Stimulated activated CD4-positive, alpha-beta T cell treated with anti-CD3 and anti-CD28 coated beads, Interleukin-12 subunit alpha, Interleukin-12 subunit beta, amount 100 ng/mL, for 24 hours (primary cell): ENCODE measurements at regions not wholly inside any gene's neighbourhood (a gene's known extent, or its start where the extent isn't known, plus 50 kb on each side); places are given as distances from the start of the nearest gene placed in this dataset.
A peak's percentile ranks its signal among the peaks of the same experiment; 100 is the strongest.
"Not testable (repeated sequence)": the region's sequence is repeated elsewhere in the genome, so short reads cannot be mapped to it uniquely, and the experiment has no call there.

Source experiments
- DNase-seq, 2 experiments: peaks; one replicate each; pipeline ENCODE4 v3.0.0-alpha.2; 2020; ENCODE audit warnings: low read depth in 2 of 2

GRCh38 chr1:120465900-120466299 is 51.1 kb downstream of the NBPF8 start:
- not testable (repeated sequence) for DNase-seq

GRCh38 chr1:120477663-120478062 is 62.8 kb downstream of the NBPF8 start:
- DNase-seq, result not testable (repeated sequence)

DNA sequence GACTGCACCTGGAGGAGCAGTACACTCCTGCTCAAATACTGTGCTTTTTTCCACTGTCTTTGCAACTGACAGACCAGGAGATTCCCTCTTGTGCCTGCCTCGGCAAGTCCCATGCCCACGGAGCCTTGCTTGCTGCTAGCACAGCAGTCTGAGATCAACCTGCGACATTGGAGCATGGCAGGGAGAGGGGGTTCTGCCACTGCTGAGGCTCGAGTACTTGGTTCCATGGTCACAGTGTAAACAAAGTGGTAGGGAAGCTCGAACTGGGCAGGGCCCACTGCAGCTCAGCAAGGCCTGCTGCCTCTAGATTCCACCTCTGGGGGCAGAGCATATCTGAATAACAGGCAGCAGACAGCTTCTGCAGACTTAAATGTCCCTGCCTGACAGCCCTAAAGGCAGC is 63.6 kb downstream of the NBPF8 start:
- not testable (repeated sequence) for DNase-seq

- not testable (repeated sequence) for DNase-seq
Measured at GRCh38 chr1:120487542-120487941, 72.7 kb downstream of the NBPF8 start.

DNA sequence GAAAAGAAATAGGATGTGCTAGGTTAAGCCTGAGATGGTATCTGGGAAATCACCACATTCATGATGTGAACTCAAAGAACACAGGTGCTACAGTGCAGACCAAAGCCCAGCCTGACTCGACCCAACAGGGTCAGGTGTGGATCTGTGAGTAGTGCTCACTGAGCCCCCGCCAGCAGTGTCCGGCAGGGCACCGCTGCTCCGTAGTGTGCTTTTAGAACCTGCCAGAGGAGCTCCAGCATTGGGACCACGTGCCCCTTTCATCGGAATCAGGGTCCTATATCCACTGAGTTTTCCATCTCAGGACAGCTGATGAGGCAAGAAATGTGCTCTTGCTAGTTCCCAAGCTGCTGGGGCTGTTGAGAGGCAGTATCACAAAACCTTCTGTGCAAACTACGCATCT is 74.4 kb downstream of the NBPF8 start:
- DNase-seq, result not testable (repeated sequence)

- DNase-seq, result not testable (repeated sequence)
Measured at GRCh38 chr1:120497145-120497544, 82.3 kb downstream of the NBPF8 start.

DNA sequence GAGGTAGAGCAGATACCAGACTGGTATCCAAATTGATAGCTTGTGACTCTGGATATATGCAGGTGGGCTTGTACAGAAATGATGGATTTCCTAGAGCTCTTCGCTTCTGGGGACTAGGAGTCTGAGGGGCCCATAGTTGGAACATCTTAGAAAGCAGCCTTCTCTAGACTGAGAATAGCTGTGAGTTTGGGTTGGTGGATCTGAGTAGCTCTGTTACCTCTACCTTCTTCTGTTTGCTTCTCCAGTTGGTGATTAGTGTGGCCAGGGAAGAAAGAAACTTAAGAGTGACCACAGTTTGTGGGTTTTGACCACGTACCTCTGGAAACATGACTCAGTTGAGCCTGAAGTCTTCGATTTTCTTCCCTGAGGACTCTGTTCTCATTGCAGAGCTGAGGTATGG is 88.4 kb downstream of the NBPF8 start:
- not testable (repeated sequence) for DNase-seq

DNA sequence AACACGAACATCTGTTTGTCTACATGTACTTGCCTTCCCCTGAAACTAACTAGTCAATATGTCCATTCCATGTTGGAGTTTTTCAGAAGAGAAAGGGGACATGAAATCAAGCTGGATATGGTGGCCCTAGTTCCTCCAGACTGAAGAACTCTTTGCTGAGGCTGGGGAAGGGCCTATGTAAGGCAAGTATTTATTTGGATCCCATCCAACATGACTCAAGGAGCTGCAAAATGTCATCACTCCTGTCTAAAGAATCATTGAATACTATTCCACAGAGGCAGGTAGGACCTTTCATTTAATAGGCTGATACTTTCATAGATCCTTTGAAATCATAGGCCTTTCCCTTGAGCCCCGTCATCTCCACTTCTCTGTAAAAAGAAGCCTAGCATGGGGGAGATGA is 91.5 kb downstream of the NBPF8 start:
- DNase-seq, result not testable (repeated sequence)

GRCh38 chr1:120508351-120508750 is 93.5 kb downstream of the NBPF8 start:
- DNase-seq, result not testable (repeated sequence)

DNA sequence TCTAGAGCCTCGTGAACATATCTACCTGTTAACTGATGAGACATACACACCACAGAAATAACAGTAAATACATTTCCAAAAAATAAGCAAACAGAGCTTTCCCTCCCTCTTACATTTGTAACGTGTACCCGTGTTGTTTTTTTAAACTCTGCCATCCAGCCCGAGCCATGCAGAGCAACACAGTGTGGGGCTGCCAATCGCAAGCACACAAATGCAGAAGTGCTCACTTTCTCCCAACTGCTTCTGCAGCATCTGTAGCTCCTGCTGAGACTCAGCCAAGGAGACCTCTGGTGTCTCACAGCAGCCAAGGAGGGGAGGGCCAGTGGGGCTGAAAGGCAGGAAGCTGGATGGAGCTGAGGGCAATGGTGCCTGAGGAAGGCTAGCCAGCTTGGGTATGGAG is 94.4 kb downstream of the NBPF8 start:
- not testable (repeated sequence) for DNase-seq

DNA sequence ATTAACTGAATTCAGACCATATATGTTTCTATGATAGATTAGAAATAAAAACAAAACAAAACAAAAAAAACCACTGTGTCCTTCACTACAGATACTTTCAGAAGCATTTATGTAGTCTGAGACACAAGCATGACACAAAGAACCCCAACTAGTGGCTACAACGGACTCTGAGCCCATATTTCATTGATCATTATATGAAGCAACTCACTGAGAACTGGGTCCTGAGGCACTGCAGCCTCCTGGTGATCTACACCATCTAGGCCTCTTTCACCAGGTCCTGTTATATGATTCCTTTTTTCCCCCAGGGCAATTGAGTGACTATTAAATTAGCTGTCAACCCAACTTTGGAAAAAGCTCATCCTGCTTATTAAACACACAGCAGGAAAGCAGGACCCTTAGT is 98.3 kb downstream of the NBPF8 start:
- not testable (repeated sequence) for DNase-seq

DNA sequence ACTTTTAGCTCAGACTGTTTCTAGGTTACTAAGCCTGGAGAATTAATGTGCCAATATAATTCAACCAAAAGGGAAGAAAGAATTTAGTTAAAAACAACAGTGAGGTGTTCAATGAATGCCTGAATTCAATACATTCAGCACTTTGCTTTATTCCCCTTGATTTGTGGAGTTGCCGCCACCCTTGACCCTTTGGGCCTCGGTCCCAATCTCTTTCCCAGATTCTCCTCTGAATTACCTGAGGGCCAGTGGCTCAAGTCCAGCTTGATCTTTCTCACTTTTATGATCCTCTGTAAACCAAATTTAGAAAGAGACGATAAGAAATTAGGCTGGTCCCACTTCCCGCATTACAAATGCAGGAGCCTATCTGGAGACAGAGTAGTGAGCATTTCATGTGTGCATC is 98.7 kb downstream of the NBPF8 start:
- DNase-seq, result not testable (repeated sequence)

- DNase-seq, result not testable (repeated sequence)
Measured at GRCh38 chr1:120519196-120519595, 104.4 kb downstream of the NBPF8 start.

DNA sequence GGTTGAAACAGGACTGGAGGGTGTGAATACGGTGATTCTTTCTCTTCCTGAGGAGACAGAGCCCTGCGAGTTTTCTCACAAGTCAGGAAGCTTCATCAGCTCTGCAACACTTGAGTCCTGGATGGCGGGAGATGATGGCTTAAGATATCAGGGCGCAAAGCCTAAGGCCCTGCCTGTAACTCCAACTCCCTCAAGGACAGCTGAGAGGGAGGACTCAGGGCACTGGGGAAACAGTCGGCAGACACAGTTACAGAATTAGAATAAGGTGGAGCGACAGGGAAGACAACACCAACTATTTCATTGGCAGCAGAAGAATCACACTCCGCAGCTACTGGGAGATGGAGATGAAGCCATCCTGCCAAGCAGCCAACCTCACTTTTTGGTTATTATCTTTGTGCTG is 109.6 kb downstream of the NBPF8 start:
- DNase-seq, result not testable (repeated sequence)

DNA sequence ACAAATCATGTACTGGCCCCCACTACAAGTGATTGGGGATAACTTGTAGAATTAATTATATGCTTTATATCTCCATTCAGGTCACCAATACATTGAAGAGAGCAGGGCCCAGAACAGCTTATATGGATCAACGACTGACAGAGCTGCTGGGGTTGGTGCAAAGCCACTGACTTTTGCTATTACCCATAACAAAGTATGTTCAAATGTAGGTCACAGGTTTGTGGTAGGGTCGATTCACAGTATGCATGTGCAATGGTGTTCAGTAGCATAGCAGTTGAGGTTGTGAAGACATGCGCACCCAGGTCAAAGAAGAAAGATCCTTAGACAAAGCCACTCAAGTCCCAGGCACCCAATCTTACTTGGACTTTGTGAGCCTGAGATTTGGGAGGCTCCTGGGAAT is 110.6 kb downstream of the NBPF8 start:
- not testable (repeated sequence) for DNase-seq

DNA sequence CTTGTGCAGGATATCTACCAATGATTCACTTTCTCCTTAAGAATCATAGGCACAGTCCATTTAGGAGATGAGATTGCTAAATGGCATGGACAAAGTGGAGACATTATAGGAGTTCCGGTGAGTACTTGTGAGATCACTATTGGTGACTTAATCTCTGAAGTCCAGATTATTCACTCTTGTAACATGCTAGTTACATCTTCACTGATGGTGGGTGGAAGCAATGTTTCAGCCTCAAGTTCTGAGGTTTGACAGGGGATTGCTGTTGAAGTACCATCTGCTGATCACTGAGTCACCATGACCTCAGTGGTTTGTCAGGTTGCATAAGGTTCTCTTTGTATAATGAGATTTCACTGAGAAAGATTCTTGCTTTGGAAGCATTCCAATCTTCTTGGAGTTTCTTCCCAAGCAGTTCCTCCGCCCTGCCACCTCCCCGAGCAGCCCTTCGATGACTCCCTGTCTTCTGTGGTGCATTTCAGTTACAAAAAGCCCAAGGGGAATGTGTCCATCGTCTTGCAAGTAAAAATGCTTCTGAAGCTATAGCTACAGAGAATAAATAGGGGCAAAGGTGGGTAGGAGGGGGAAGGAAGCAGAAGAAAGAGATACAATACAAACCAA is 114.7 kb downstream of the NBPF8 start:
- DNase-seq, result not testable (repeated sequence)

DNA sequence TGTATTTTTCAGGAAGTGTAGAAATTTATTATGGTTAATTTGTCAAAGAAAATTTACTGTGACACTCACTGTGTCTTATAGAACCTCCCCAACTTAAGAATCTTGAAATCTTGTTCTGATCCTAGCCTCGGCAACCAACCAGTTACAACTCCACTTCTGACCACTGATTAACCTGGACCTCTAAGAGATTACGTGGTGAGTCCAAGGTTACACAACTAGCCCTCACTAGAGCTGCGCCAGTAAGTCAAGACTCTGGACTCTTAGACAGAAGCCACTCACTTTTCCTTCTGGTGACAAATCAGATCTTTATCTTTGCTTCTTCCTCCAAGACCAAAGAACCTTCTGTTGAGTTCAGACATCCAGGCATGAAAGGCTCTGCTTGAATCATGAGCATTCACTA is 116.6 kb downstream of the NBPF8 start:
- DNase-seq, result not testable (repeated sequence)

DNA sequence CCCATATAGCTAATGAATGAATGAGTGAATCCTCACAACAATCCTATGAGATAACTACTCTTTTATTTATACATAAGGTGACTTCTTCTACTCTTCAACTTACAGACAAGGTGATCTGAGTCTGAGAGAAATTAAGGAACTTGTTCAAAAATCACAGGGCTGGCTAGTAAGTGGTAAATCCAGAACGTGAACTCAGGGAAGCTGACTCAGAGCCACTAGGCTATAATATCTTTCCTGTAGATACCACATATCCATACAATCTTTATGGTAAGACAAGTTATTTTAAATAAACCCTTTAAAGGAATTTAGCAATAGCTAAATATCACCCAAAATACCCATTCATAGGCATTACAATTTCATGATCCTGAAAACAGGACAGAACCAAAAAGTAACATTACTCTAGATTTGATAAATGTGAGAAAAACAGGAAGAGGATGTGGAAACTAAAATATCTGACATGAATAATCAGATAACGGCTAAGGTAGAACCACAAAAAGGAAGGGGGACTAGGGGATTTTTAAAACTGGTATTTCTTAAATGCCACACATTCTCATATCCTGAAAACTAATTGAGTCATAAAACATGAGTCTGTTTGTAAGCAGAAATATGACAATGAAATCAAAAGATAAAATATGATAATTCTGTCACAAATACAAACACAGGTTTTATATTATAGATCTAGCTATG is 119.7 kb downstream of the NBPF8 start:
- not testable (repeated sequence) for DNase-seq

DNA sequence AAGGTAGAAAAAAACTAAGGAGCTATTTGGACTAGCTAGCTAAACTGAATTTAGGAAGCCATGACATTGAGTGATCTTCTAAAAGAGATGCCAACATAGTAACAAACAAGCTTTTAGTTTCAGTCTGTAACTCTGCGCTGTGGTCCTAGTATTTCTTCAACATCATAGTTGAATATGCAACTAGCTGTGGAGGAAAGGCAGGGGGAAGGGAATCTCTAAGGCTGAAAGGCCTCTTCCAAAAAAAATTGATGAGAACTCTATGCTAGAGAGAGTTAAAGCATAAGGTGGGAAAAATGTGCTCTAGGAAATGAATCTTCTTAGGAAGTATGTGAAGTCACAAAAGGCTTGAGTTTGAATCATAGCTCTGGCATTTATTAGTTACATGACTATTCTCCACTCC is 120.2 kb downstream of the NBPF8 start:
- not testable (repeated sequence) for DNase-seq

GRCh38 chr1:120541394-120541793 is 126.6 kb downstream of the NBPF8 start:
- DNase-seq, result not testable (repeated sequence)

DNA sequence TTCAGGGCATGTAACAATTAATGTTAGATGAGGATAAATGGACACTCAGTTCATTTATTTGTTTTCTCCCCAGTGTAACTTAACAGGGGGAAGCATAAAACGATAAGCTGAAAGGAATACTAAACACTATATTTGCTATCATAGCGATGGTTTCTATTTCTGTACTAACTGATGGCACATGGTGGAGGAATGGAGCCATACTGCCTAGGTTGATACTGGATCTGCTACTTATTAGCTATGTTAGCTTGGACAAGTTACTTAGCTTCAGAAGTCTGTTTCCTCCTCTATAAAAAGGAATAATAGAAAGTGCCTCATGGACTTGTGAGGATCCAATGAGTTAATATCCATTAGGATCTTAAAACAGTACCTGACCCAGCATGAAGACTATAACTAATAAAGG is 127.5 kb downstream of the NBPF8 start:
- not testable (repeated sequence) for DNase-seq

- DNase-seq, result not testable (repeated sequence)
Measured at GRCh38 chr1:120542940-120543339, 128.1 kb downstream of the NBPF8 start.

- DNase-seq, result peak; percentile 54 to 79
Measured at GRCh38 chr1:120544434-120544833, 129.6 kb downstream of the NBPF8 start.
